ENCODE measurements at regions not wholly inside any gene's neighbourhood (a gene's known extent, or its start where the extent isn't known, plus 50 kb on each side); places are given as distances from the start of the nearest gene placed in this dataset.

- TF ChIP-seq EZH2 (IDR thresholded peaks at IDR 0.05; ENCODE audit: low read depth, unreplicated experiment), result no peak
- TF ChIP-seq REST (IDR thresholded peaks at IDR 0.05; ENCODE audit: unreplicated experiment), result no peak
- no peak for TF ChIP-seq ZNF331 (CRISPR knock-in tag; IDR thresholded peaks at IDR 0.05; ENCODE audit: low read depth)
- no peak for TF ChIP-seq ZNF114 (CRISPR knock-in tag; IDR thresholded peaks at IDR 0.05)
- TF ChIP-seq POLR2AphosphoS5 (IDR thresholded peaks at IDR 0.05; ENCODE audit: low read depth), result no peak
- no peak for TF ChIP-seq CREB1 (CRISPR knock-in tag; IDR thresholded peaks at IDR 0.05; ENCODE audit: low read depth)
- TF ChIP-seq ETS1 (IDR thresholded peaks at IDR 0.05), result no peak
- no peak for TF ChIP-seq ZNF462 (CRISPR knock-in tag; IDR thresholded peaks at IDR 0.05)
- TF ChIP-seq STAT1 (IDR thresholded peaks at IDR 0.05; ENCODE audit: unreplicated experiment), result no peak
- no peak for TF ChIP-seq NANOG (IDR thresholded peaks at IDR 0.05; ENCODE audit: borderline replicate concordance)
- no peak for TF ChIP-seq JUNB (IDR thresholded peaks at IDR 0.05; ENCODE audit: unreplicated experiment)
- no peak for TF ChIP-seq CTCF (conservative IDR thresholded peaks at IDR 0.05; ENCODE audit: low read depth in 2 of 2)
- TF ChIP-seq EZH2phosphoT487 (IDR thresholded peaks at IDR 0.05; ENCODE audit: unreplicated experiment), result no peak
- no peaks in the 10 kb centered on the region for H3K36me3 ChIP-seq (ENCODE audit: insufficient read depth)
- H3K9me2 ChIP-seq (ENCODE audit: insufficient read depth), result no peaks in the 10 kb centered on the region
- no peak overlapping the region; the same call in 1 of the 2 replicates for H2AFZ ChIP-seq
- DNase-seq (ENCODE audit: low spot score) (no peak), ATAC-seq (no peak)
- H3F3A ChIP-seq (replicated peaks; ENCODE audit: low read depth), result no peaks in the 10 kb centered on the region
- no peak overlapping the region for H3K27ac ChIP-seq (ENCODE audit: low read depth)
- H4K20me1 ChIP-seq (replicated peaks; ENCODE audit: insufficient read depth), result no peaks in the 10 kb centered on the region
- H3K4me3 ChIP-seq, result no peak overlapping the region
- H3K27me3 Mint-ChIP-seq (ENCODE audit: insufficient read depth, low read depth, poor library complexity), result peaks cover 8% of the 10 kb centered on the region
- no peaks in the 10 kb centered on the region for H3K4me1 ChIP-seq (ENCODE audit: insufficient read depth)
- H3K4me2 ChIP-seq, result no peak overlapping the region
- no peaks in the 10 kb centered on the region for H3K79me2 ChIP-seq (replicated peaks; ENCODE audit: insufficient read depth)
- H3K36me3 Mint-ChIP-seq (ENCODE audit: low read depth), result no peaks in the 10 kb centered on the region
- no peaks in the 10 kb centered on the region for H3K9me3 Mint-ChIP-seq
- no peaks in the 10 kb centered on the region for H3K27me3 ChIP-seq (ENCODE audit: insufficient read depth)
- H3K4me3 Mint-ChIP-seq, result no peak overlapping the region
- peaks cover 7% of the 10 kb centered on the region for H3K4me1 Mint-ChIP-seq
- H3K27ac Mint-ChIP-seq, result no peak overlapping the region
Observed at GRCh38 chr2:234438305-234438977, 58.4 kb downstream of the ARL4C start.
